Sigmoid colon (tissue), 4 donors: ENCODE measurements at regions not wholly inside any gene's neighbourhood (a gene's known extent, or its start where the extent isn't known, plus 50 kb on each side); places are given as distances from the start of the nearest gene placed in this dataset.

Experiments used
- CTCF ChIP-seq, 4 experiments: fragments of 450-650 bp in 3 of 4; fragments of 200-600 bp in 1 of 4; IDR thresholded peaks; one replicate each; pipeline ENCODE4 v1.5.1; 2016 to 2019; ENCODE audit warnings: antibody characterized with exemption in 4 of 4, mild to moderate bottlenecking in 3 of 4, moderate library complexity in 2 of 4
- EP300 ChIP-seq, 4 donors: sonication (generic); formaldehyde crosslinking; IDR thresholded peaks; one replicate each; pipeline ENCODE4 v1.6.1; 2017; ENCODE audit warnings: antibody characterized with exemption in 4 of 4
- POLR2A ChIP-seq, 2 donors: fragments of 450-650 bp; IDR thresholded peaks; one replicate each; pipeline ENCODE4 v1.6.1; 2016; ENCODE audit warnings: antibody characterized with exemption in 2 of 2, mild to moderate bottlenecking in 2 of 2, moderate library complexity in 2 of 2

- TF ChIP-seq CTCF (IDR thresholded peaks at IDR 0.05) (no peak), POLR2A (IDR thresholded peaks at IDR 0.05) (no peak), EP300 (IDR thresholded peaks at IDR 0.05) (no peak)
Measured at GRCh38 chr1:218891577-218891976, 282.1 kb upstream of the LYPLAL1 start.
